ENCODE measurements at regions not wholly inside any gene's neighbourhood (a gene's known extent, or its start where the extent isn't known, plus 50 kb on each side); places are given as distances from the start of the nearest gene placed in this dataset.

DNA sequence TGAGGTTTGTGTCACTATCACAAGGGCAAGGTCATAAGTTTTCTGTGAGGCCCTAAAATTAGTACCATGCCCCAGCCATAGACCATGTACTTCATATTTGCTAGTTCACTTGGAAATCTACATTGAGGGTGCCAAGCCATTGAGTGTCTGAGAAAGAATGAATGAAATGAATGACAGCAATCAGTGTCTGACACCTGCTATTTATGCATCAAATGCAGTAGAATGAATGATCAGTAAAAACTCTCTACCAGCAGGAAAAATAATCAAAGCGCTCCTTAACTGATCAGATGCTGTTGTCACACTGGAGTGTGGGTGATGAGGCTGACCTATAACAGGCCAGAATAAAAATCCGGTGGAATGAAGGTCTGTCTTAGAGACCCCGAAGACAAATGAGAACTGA lies 467.9 kb upstream of the B3GAT1 start:
- ATAC-seq (replicated peaks in 1 of 2) (no peak), DNase-seq (no peak)
- H3K27me3 Mint-ChIP-seq (ENCODE audit: low read depth) = peaks cover 16% of the 10 kb centered on the region
- no peaks in the 10 kb centered on the region for H3K36me3 Mint-ChIP-seq (ENCODE audit: insufficient read depth in 2 of 2)
- no peak overlapping the region for H3K27ac Mint-ChIP-seq
- H3K4me1 Mint-ChIP-seq (ENCODE audit: low read depth) = no peaks in the 10 kb centered on the region
- no peak overlapping the region for H3K4me3 Mint-ChIP-seq
- no peaks in the 10 kb centered on the region for H3K9me3 Mint-ChIP-seq

DNA sequence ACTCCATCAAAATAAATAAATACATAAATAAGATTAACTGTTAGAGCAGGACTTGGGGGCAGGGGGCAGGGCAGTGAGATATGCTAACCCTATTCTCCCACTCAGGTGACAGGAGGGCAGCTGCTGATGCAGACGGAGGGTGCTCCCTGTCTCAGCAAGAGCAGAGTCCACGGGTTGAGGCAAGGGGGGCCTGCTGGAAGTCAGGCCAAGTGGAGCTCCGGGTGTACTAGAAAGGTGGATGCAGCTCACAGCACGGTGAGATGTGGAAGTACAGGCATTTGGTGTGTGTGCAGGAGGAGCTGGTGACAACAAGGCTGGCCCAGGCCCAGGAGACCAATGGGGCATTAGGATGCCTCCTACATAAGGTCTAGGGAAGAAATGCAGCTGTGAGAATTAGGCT lies 467.3 kb upstream of the B3GAT1 start:
- Mint-ChIP-seq H3K4me1 (ENCODE audit: low read depth) (no peaks in the 10 kb centered on the region), H3K27ac (no peak overlapping the region)

DNA sequence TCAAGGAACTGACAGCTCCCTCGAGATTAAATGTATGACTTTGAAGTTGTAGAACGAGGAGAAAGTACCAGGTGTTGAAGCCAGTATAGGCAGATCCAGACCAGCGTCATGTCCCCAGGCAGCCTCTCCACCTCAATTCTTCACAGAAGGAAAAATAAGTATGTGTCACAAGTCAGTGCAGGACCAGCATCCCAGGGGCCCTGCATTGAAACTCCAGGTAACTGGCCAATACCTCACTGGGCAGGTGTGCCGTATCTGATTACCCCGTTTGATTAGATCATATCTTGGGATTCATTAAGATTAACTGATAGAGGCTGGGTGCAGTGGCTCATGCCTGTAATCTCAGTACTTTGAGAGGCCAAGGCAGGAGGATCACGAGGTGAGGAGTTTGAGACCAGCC lies 466.7 kb upstream of the B3GAT1 start:
- H3K27me3 Mint-ChIP-seq (ENCODE audit: low read depth) = peaks cover 16% of the 10 kb centered on the region

More for the DNA sequence above, 467.3 kb upstream of the B3GAT1 start:
- Mint-ChIP-seq H3K27me3 (ENCODE audit: low read depth) (peaks cover 16% of the 10 kb centered on the region), H3K9me3 (no peaks in the 10 kb centered on the region), H3K36me3 (ENCODE audit: insufficient read depth in 2 of 2) (no peaks in the 10 kb centered on the region), H3K4me3 (no peak overlapping the region)
- DNase-seq = no peak
- ATAC-seq (replicated peaks in 1 of 2) = no peak

DNA sequence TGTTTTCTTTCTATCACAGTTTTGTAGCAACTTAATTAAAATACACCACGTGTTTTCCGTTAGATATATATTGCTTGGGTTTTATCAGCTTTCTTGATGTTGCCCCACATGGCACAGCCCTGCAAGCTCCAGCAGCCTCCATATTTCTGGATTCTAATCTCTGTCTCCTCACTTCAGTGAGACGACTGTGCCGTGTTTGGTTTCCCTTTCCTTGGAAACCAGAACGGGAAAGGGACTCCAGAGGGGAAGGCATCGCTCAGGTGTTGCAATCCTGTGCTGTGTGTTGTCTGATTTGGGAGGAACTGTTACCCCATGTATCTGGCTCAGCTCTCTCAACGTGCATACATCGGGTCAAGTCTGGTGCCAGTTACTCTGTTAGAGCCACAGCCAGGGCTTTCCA lies 464.2 kb upstream of the B3GAT1 start:
- Mint-ChIP-seq H3K27ac (no peak overlapping the region), H3K4me3 (no peak overlapping the region), H3K9me3 (no peaks in the 10 kb centered on the region), H3K27me3 (ENCODE audit: low read depth) (peaks cover 12% of the 10 kb centered on the region), H3K36me3 (ENCODE audit: insufficient read depth in 2 of 2) (no peaks in the 10 kb centered on the region), H3K4me1 (ENCODE audit: low read depth) (no peaks in the 10 kb centered on the region)
- ATAC-seq (replicated peaks in 1 of 2) = no peak
- no peak for DNase-seq

More for the DNA sequence above, 466.7 kb upstream of the B3GAT1 start:
- H3K4me3 Mint-ChIP-seq = no peak overlapping the region
- DNase-seq (no peak), ATAC-seq (replicated peaks in 1 of 2) (no peak)
- H3K9me3 Mint-ChIP-seq = no peaks in the 10 kb centered on the region
- no peak overlapping the region for H3K27ac Mint-ChIP-seq
- no peaks in the 10 kb centered on the region for H3K36me3 Mint-ChIP-seq (ENCODE audit: insufficient read depth in 2 of 2)
- no peaks in the 10 kb centered on the region for H3K4me1 Mint-ChIP-seq (ENCODE audit: low read depth)

DNA sequence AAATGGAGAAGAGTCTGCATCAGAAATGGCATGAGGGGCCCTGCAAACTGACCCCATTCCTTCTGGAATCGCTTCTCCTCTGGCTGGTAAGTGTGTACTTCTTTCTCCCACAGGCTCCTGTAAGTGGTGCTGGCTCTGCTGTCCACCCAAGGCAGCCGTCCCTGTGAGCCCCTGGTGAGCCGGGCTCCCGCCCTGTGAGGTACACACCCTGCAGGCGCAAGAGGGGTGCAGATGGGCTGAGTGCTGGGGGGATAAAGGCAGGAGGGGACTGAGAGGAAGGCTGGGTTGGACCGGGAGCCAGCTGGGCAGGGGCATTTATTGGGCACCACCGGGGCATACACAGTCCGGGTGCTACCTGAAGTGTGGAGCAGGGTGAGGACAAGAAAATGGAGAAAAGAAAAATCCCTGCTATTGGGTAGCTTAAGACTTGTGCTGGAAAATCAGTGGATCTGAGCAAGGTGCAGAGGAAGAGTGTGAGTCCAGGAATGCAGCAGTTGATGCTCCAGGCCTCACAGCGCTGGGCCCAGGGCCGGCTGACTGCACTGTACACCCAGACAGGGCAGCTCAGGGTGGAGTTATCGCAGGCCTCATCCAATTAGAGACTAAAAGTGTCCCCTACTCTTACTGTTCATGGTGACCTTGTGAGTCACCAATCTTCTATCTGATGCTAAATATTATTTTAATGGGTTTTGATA lies 455.1 kb upstream of the B3GAT1 start:
- Mint-ChIP-seq H3K27me3 (ENCODE audit: low read depth) (no peaks in the 10 kb centered on the region), H3K27ac (no peak overlapping the region), H3K9me3 (no peaks in the 10 kb centered on the region), H3K4me1 (ENCODE audit: low read depth) (no peaks in the 10 kb centered on the region), H3K36me3 (ENCODE audit: insufficient read depth in 2 of 2) (no peaks in the 10 kb centered on the region), H3K4me3 (no peak overlapping the region)
- DNase-seq = no peak
- no peak for ATAC-seq (replicated peaks in 1 of 2)

DNA sequence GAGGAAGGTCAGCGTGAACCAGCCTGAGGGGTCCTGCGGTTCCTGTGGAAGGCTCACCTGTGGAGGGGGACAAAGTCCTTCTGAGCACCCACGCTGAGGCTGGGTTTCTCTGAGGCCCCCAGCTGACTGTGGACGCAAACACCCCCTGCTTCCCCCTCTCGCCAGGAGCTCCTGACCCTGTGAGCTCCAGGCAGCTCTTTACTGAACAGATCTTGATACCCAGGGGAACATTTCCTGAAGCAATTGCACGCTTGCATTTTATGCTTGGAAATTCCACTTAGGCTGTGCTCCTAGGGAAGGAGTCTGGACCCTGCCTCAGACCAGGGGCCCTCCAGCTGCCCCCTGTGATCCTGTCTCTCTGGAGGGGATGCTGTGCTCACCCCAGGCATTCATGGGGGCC lies 454.2 kb upstream of the B3GAT1 start:
- Mint-ChIP-seq H3K36me3 (ENCODE audit: insufficient read depth in 2 of 2) (no peaks in the 10 kb centered on the region), H3K27me3 (ENCODE audit: low read depth) (no peaks in the 10 kb centered on the region), H3K4me3 (no peak overlapping the region), H3K27ac (no peak overlapping the region), H3K4me1 (ENCODE audit: low read depth) (no peaks in the 10 kb centered on the region), H3K9me3 (no peaks in the 10 kb centered on the region)
- DNase-seq (no peak), ATAC-seq (replicated peaks in 1 of 2) (no peak)

DNA sequence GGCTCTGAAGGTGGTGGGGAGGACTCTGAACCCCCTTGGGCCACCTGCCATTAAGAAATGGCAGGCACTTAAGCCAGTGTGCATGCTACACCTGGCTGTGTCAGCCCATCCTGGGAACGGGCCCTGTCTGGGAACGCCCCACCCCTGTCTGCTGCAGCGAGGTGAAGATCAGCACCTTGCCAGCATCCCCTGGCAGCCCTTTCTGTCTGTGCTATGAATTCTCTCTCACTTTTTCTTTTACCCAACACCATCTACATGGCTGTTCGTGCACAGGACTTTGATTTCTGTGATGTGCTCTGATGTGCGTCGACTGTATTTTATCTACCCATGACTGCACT lies 452.9 kb upstream of the B3GAT1 start:
- no peaks in the 10 kb centered on the region for H3K4me1 Mint-ChIP-seq (ENCODE audit: low read depth)
- ATAC-seq (replicated peaks in 1 of 2) = no peak
- H3K27me3 Mint-ChIP-seq (ENCODE audit: low read depth) = no peaks in the 10 kb centered on the region
- no peaks in the 10 kb centered on the region for H3K36me3 Mint-ChIP-seq (ENCODE audit: insufficient read depth in 2 of 2)
- no peak overlapping the region for H3K4me3 Mint-ChIP-seq
- no peaks in the 10 kb centered on the region for H3K9me3 Mint-ChIP-seq
- no peak overlapping the region for H3K27ac Mint-ChIP-seq
- DNase-seq = no peak

DNA sequence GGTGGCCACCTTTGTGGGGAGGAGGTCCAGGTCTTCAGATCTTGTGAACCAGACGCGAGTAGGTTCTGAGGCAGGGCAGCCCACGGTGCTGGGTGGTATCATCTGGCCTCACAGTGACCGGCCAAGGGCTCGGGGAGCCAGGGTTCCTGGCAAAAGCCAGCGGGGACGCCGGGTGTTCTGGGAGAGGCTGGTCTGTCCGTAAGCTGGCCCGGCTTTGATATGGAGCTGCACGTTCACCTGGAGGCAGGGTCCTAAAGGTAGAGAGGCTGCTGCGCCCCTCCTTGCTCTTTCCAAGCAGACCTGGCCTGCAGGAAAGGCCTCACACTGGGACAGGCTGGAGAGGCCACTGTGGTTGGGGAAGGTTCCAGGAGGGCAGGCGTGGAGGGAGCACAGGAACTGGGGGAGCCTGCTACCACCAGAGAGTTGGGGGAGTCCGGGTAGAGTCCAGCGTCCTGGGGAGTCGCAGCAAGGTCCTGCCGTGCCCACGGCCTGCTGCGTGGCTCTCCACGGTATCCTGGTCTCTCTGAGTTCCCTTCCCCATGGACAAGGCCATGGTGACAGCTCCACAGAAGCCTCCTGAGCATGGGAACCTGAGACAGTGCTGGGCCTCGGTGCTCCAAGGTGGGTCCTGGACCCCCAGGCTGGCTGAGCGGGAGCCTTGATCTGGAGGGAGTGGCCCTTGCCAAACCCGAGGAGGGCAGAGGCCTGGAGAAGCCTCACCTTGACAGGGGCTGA lies 452.4 kb upstream of the B3GAT1 start:
- Mint-ChIP-seq H3K4me1 (ENCODE audit: low read depth) (no peaks in the 10 kb centered on the region), H3K36me3 (ENCODE audit: insufficient read depth in 2 of 2) (no peaks in the 10 kb centered on the region), H3K9me3 (no peaks in the 10 kb centered on the region), H3K4me3 (no peak overlapping the region), H3K27me3 (ENCODE audit: low read depth) (no peaks in the 10 kb centered on the region), H3K27ac (no peak overlapping the region)
- ATAC-seq (replicated peaks in 1 of 2) (no peak), DNase-seq (no peak)

DNA sequence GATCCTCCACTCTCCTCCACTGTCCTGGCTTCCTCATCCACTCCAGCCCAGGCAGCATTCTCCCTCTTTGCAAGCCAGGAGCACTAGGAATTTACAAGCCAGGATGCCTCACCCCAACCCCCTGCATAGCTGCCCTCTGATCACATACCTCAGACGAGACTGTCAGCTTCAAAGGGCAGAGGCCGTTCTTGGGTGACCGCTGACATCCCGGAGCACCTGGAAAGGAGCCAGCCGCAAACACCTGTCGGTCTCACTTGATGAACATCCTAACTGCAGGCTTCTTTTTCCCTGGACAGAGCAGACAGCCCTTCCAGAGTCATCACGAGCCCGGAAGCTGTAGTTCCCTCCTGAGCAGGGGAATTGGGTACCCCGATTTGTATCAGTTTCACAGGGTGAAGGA lies 451.3 kb upstream of the B3GAT1 start:
- no peak overlapping the region for H3K27ac Mint-ChIP-seq
- ATAC-seq (replicated peaks in 1 of 2) (no peak), DNase-seq (no peak)
- no peaks in the 10 kb centered on the region for H3K9me3 Mint-ChIP-seq
- H3K36me3 Mint-ChIP-seq (ENCODE audit: insufficient read depth in 2 of 2) = no peaks in the 10 kb centered on the region
- no peak overlapping the region for H3K4me3 Mint-ChIP-seq
- H3K4me1 Mint-ChIP-seq (ENCODE audit: low read depth) = no peaks in the 10 kb centered on the region
- H3K27me3 Mint-ChIP-seq (ENCODE audit: low read depth) = no peaks in the 10 kb centered on the region

DNA sequence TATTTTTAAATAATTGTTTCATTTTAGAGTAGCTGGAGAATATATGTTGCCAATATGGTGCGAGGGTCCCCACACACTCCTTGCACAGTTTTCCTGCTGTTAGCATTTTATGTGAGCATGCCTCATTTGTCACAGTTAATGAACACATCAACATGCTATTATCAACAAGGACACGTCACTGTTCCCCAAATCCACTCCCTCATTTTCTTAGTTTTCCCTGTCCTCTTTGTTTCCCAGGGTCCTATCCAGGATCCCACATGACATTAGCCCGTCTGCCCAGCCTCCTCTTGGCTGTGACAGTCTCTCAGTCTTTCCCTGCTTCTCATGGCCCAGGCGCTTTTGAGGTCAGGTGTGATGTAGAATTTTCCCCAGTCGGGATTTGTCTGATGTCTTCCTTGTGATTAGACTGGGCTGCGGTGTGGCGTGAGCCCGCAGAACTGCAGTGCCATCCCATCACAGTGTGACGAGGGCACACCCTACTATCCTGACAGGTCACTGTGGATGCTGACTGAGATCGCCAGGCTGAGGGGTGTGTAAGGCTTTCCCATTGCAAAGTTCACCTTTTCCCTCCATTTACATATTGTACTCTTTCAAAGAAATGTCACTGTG lies 450.6 kb upstream of the B3GAT1 start:
- ATAC-seq (replicated peaks in 1 of 2) (no peak), DNase-seq (no peak)
- Mint-ChIP-seq H3K36me3 (ENCODE audit: insufficient read depth in 2 of 2) (no peaks in the 10 kb centered on the region), H3K27ac (no peak overlapping the region), H3K27me3 (ENCODE audit: low read depth) (no peaks in the 10 kb centered on the region), H3K4me3 (no peak overlapping the region), H3K9me3 (no peaks in the 10 kb centered on the region), H3K4me1 (ENCODE audit: low read depth) (no peaks in the 10 kb centered on the region)

DNA sequence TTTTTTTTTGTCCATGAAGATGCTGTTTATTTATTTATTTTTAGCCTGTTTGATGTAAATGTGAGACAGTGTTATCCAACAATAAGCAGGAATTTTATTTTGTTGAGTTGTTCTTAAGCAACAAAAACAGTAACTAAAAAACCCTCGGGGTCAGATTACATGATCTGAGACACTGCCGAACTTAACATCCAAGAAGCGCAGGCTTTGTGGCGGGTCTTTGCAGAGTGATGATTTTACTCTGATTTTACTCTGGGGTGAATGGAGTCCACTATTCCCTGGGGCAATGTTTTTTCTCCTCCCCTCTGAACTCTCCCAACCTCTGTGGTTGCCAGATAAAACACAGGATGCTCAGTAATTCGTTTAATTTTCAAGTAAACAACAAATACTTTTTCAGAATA lies 450.1 kb upstream of the B3GAT1 start:
- Mint-ChIP-seq H3K36me3 (ENCODE audit: insufficient read depth in 2 of 2) (no peaks in the 10 kb centered on the region), H3K4me3 (no peak overlapping the region), H3K4me1 (ENCODE audit: low read depth) (no peaks in the 10 kb centered on the region), H3K27ac (no peak overlapping the region), H3K27me3 (ENCODE audit: low read depth) (no peaks in the 10 kb centered on the region), H3K9me3 (no peaks in the 10 kb centered on the region)
- ATAC-seq (replicated peaks in 1 of 2) (no peak), DNase-seq (no peak)

DNA sequence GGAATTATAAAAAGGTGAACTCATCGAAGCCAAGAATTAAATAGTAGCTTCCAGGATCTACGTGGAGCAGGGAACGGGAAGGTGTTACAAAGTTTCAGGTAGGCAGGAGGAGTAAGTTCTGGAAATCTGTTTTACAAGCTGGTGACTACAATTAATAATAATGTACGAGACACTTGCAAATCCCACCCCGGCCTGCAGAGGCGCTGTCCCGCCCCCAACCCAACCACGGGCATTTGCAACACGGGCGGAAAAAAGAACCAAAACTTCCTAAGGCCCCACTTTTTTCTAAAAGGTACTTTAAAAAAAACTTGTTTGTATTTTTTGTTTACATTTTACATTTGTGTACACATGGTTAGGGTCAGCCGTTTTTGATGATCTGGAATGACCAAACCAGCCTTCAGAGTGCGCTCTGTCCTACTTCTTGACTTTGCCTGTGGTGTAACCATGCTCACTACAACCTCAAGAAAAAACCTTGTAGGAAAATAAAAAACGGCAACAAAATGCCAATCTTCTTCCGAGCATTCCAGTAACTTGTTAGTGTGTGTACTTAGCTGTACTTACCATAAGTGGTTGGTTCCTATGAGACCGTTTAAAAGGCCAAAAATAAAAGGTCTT lies 449.6 kb upstream of the B3GAT1 start:
- no peaks in the 10 kb centered on the region for H3K9me3 Mint-ChIP-seq
- H3K4me1 Mint-ChIP-seq (ENCODE audit: low read depth) = no peaks in the 10 kb centered on the region
- DNase-seq = no peak
- ATAC-seq (replicated peaks in 1 of 2) = no peak
- H3K27me3 Mint-ChIP-seq (ENCODE audit: low read depth) = no peaks in the 10 kb centered on the region
- no peaks in the 10 kb centered on the region for H3K36me3 Mint-ChIP-seq (ENCODE audit: insufficient read depth in 2 of 2)
- no peak overlapping the region for H3K27ac Mint-ChIP-seq
- no peak overlapping the region for H3K4me3 Mint-ChIP-seq

DNA sequence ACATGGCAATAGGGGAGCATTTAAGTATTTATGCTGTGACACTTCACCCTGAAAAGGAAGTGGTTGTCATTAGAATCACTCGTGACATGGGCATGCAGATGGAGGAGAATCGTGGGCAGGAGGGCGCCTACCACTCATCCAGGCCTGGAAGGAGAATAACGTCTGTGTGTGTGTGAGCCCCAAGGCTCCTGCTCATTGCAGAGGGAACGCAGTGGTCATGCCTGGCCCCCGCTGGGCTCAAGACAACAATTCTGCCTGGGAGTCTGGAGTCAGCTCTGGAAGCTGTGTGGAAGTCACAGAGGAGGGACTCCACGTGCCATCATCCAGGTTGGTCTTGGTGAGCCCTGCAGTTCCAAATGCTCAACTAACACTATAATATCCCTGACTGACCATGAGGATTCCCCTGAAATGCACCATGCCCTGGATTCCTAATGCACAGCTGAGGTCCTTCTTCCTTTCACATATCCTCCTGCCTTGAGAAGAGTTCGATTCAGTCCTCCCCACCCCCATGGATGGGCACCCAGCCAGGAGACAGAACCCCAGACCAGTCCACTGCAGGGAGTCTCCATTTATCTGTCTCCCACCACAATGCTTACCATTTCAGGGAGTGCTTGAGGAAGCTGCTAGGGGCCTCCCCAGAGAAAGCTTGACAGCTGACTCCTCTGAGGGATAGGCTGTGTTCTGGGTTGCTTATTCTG lies 446.9 kb upstream of the B3GAT1 start:
- no peaks in the 10 kb centered on the region for H3K36me3 Mint-ChIP-seq (ENCODE audit: insufficient read depth in 2 of 2)
- H3K27me3 Mint-ChIP-seq (ENCODE audit: low read depth) = peaks cover 7% of the 10 kb centered on the region
- no peaks in the 10 kb centered on the region for H3K9me3 Mint-ChIP-seq
- ATAC-seq (replicated peaks in 1 of 2) = no peak
- H3K4me1 Mint-ChIP-seq (ENCODE audit: low read depth) = no peaks in the 10 kb centered on the region
- no peak overlapping the region for H3K27ac Mint-ChIP-seq
- no peak for DNase-seq
- no peak overlapping the region for H3K4me3 Mint-ChIP-seq

Data from activated T-cell treated with anti-CD3 and anti-CD28 coated beads, Interleukin-2, amount 50 U/mL, for 72 hours (primary cell).